HEK293 (cell line): ENCODE measurements at regions not wholly inside any gene's neighbourhood (a gene's known extent, or its start where the extent isn't known, plus 50 kb on each side); places are given as distances from the start of the nearest gene placed in this dataset.
A peak's percentile ranks its signal among the peaks of the same experiment; 100 is the strongest.

ENCODE experiments used
- CTCF ChIA-PET: fragments of 350-600 bp; formaldehyde crosslinking; extraction: SDS; loops from one replicate; lab custom pipeline; 2021; ENCODE audit warnings: antibody characterized with exemption; lab: Yijun Ruan, JAX
- POLR2A ChIA-PET: fragments of 300-600 bp; formaldehyde crosslinking; extraction: SDS; loops from one replicate; lab custom pipeline; 2020; ENCODE audit warnings: antibody characterized with exemption, inconsistent platforms; lab: Yijun Ruan, JAX
- H3K27ac ChIP-seq: fragments of 200-500 bp; sonication (Bioruptor generic); 2 replicates; pipeline ENCODE4 v1.5.1; 2014; ENCODE audit warnings: low read depth, low read length, control low read depth, inconsistent platforms; ENCODE audit errors: extremely low read depth
- H3K36me3 ChIP-seq, 2 experiments: fragments of 200-500 bp in 1 of 2; sonication (Bioruptor generic) in 1 of 2; 1 replicate in 1 of 2; 2 replicates in 1 of 2; pipeline ENCODE4 v1.5.1; 2014 to 2017; ENCODE audit warnings: inconsistent platforms in 2 of 2, low read length in 2 of 2; ENCODE audit not compliant: control insufficient read depth in 2 of 2, insufficient read depth in 1 of 2
- H3K4me1 ChIP-seq: fragments of 200-500 bp; sonication (Bioruptor generic); 2 replicates; pipeline ENCODE4 v1.5.1; 2014; ENCODE audit warnings: mild to moderate bottlenecking, low read length, inconsistent platforms; ENCODE audit not compliant: control insufficient read depth, insufficient read depth
- H3K4me3 ChIP-seq: 2 replicates; pipeline ENCODE4 v1.5.1; 2011; ENCODE audit warnings: low read depth, mild to moderate bottlenecking, control low read depth, low read length, moderate library complexity
- H3K9me3 ChIP-seq: fragments of 200-500 bp; sonication (Bioruptor generic); 2 replicates; pipeline ENCODE4 v1.5.1; 2014; ENCODE audit warnings: low read depth, low read length, inconsistent platforms; ENCODE audit not compliant: control insufficient read depth, insufficient read depth
- IKZF3 ChIP-seq: fragments of 450-650 bp; IDR thresholded peaks from 2 replicates; pipeline ENCODE4 v1.5.0; 2018; ENCODE audit warnings: missing biosample characterization, mild to moderate bottlenecking, missing genetic modification characterization, moderate library complexity
- KLF1 ChIP-seq: fragments of 450-650 bp; formaldehyde crosslinking; IDR thresholded peaks from 2 replicates; pipeline ENCODE4 v1.5.1; 2016; ENCODE audit warnings: missing biosample characterization, missing genetic modification characterization
- SALL2 ChIP-seq: fragments of 450-650 bp; formaldehyde crosslinking; IDR thresholded peaks from 2 replicates; pipeline ENCODE4 v1.5.0; 2017; ENCODE audit warnings: missing biosample characterization, mild to moderate bottlenecking, missing genetic modification characterization, borderline replicate concordance
- SP7 ChIP-seq: fragments of 450-650 bp; formaldehyde crosslinking; IDR thresholded peaks from 2 replicates; pipeline ENCODE4 v1.5.1; 2016; ENCODE audit warnings: missing biosample characterization, missing genetic modification characterization
- ZBTB7A ChIP-seq: fragments of 450-650 bp; formaldehyde crosslinking; IDR thresholded peaks from 2 replicates; pipeline ENCODE4 v1.5.1; 2016; ENCODE audit warnings: low read depth, missing biosample characterization, missing genetic modification characterization
- ZFP37 ChIP-seq: fragments of 450-650 bp; formaldehyde crosslinking; IDR thresholded peaks from 2 replicates; pipeline ENCODE4 v1.5.1; 2016; ENCODE audit warnings: missing biosample characterization, missing genetic modification characterization
- ZNF10 ChIP-seq: fragments of 450-650 bp; formaldehyde crosslinking; IDR thresholded peaks from 2 replicates; pipeline ENCODE4 v1.5.1; 2017; ENCODE audit warnings: missing biosample characterization, missing genetic modification characterization
- ZNF157 ChIP-seq: fragments of 450-650 bp; formaldehyde crosslinking; IDR thresholded peaks from 2 replicates; pipeline ENCODE4 v1.5.1; 2016; ENCODE audit warnings: missing biosample characterization, missing genetic modification characterization
- ZNF248 ChIP-seq: fragments of 450-650 bp; formaldehyde crosslinking; IDR thresholded peaks from 2 replicates; pipeline ENCODE4 v1.5.1; 2017; ENCODE audit warnings: missing biosample characterization, missing genetic modification characterization
- ZNF391 ChIP-seq: fragments of 450-650 bp; formaldehyde crosslinking; IDR thresholded peaks from 2 replicates; pipeline ENCODE4 v1.5.1; 2016; ENCODE audit warnings: low read depth, missing biosample characterization, missing genetic modification characterization, borderline replicate concordance
- ZNF544 ChIP-seq: fragments of 450-650 bp; formaldehyde crosslinking; IDR thresholded peaks from 2 replicates; pipeline ENCODE4 v1.5.0; 2017; ENCODE audit warnings: missing biosample characterization, missing genetic modification characterization
- TF ChIP-seq, protein P1 (sequence below): fragments of 450-650 bp; formaldehyde crosslinking; IDR thresholded peaks from 2 replicates; pipeline ENCODE4 v1.5.1; 2016; ENCODE audit warnings: missing biosample characterization, missing genetic modification characterization
- TF ChIP-seq, protein P2 (sequence below): fragments of 450-650 bp; formaldehyde crosslinking; IDR thresholded peaks from 2 replicates; pipeline ENCODE4 v1.5.1; 2017; ENCODE audit warnings: missing biosample characterization, missing genetic modification characterization
- TF ChIP-seq, protein P3 (sequence below): fragments of 450-650 bp; formaldehyde crosslinking; IDR thresholded peaks from 2 replicates; pipeline ENCODE4 v1.5.1; 2016; ENCODE audit warnings: missing biosample characterization, missing genetic modification characterization, borderline replicate concordance
- TF ChIP-seq, protein P4 (sequence below): fragments of 450-650 bp; formaldehyde crosslinking; IDR thresholded peaks from 2 replicates; pipeline ENCODE4 v1.5.1; 2016; ENCODE audit warnings: missing biosample characterization, missing genetic modification characterization, borderline replicate concordance

DNA sequence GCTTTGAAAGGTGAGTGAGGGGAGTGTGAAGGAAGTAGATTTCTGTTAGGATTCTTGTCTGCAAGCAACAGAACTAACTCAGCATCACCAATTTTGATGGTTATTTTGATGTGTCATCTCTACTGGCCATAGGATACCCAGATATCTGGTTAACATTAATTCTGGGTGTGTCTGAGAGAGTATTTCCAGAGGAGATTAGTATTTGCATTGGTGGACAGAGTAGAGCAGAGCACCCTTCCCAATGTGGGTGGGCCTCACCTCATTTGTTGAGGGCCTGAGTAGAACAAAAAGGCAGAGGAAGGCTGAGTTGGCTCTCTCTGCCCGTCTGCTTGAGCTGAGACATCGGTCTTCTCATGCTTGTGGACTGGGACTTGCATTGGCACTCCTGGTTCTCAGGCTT is 121.8 kb upstream of the POU3F1 start:
- ChIA-PET CTCF (no interaction called here), POLR2A (no interaction called here)
- Histone ChIP-seq H3K27ac (no peak overlapping the region), H3K4me1 (no peaks in the 10 kb centered on the region), H3K9me3 (no peaks in the 10 kb centered on the region), H3K4me3 (no peak overlapping the region), H3K36me3 (no peaks in the 10 kb centered on the region)
- TF ChIP-seq ZNF248, result no peak
- TF ChIP-seq ZNF10, result 0 out of 2 replicates have a peak, but pooled peaks have one; percentile 43

DNA sequence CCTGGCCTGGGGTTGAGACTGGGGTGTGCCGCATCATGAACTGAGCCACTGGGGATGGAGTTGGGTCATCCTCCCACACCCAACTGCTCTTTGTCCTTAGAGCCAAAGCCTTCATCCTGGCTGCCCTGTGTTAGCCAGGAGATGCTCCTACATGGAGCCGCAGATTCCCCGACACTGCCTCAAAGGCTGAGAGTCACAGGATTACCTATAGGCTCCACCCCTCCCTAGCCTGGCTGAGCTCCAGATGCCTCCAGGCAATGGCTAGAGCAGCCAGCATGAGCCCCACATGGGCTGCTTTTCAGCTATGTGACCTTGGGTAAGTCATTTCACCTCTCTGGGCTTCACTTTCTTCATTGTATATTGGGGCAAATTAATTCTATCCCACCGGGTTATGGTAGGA is 119.9 kb upstream of the POU3F1 start:
- TF ChIP-seq SP7 (tag by site-specific recombination) (no peak), KLF1 (no peak), ZNF544 (tag by site-specific recombination) (no peak), ZNF157 (tag by site-specific recombination) (no peak), ZFP37 (tag by site-specific recombination) (no peak), SALL2 (no peak), IKZF3 (tag by site-specific recombination) (no peak), ZBTB7A (tag by site-specific recombination) (no peak), ZNF391 (tag by site-specific recombination) (no peak)
- TF ChIP-seq, protein P1, sequence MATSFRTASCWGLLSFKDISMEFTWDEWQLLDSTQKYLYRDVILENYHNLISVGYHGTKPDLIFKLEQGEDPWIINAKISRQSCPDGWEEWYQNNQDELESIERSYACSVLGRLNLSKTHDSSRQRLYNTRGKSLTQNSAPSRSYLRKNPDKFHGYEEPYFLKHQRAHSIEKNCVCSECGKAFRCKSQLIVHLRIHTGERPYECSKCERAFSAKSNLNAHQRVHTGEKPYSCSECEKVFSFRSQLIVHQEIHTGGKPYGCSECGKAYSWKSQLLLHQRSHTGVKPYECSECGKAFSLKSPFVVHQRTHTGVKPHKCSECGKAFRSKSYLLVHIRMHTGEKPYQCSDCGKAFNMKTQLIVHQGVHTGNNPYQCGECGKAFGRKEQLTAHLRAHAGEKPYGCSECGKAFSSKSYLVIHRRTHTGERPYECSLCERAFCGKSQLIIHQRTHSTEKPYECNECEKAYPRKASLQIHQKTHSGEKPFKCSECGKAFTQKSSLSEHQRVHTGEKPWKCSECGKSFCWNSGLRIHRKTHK, result no peak
- TF ChIP-seq, protein P2, sequence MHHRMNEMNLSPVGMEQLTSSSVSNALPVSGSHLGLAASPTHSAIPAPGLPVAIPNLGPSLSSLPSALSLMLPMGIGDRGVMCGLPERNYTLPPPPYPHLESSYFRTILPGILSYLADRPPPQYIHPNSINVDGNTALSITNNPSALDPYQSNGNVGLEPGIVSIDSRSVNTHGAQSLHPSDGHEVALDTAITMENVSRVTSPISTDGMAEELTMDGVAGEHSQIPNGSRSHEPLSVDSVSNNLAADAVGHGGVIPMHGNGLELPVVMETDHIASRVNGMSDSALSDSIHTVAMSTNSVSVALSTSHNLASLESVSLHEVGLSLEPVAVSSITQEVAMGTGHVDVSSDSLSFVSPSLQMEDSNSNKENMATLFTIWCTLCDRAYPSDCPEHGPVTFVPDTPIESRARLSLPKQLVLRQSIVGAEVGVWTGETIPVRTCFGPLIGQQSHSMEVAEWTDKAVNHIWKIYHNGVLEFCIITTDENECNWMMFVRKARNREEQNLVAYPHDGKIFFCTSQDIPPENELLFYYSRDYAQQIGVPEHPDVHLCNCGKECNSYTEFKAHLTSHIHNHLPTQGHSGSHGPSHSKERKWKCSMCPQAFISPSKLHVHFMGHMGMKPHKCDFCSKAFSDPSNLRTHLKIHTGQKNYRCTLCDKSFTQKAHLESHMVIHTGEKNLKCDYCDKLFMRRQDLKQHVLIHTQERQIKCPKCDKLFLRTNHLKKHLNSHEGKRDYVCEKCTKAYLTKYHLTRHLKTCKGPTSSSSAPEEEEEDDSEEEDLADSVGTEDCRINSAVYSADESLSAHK, result no peak
- TF ChIP-seq, protein P3, sequence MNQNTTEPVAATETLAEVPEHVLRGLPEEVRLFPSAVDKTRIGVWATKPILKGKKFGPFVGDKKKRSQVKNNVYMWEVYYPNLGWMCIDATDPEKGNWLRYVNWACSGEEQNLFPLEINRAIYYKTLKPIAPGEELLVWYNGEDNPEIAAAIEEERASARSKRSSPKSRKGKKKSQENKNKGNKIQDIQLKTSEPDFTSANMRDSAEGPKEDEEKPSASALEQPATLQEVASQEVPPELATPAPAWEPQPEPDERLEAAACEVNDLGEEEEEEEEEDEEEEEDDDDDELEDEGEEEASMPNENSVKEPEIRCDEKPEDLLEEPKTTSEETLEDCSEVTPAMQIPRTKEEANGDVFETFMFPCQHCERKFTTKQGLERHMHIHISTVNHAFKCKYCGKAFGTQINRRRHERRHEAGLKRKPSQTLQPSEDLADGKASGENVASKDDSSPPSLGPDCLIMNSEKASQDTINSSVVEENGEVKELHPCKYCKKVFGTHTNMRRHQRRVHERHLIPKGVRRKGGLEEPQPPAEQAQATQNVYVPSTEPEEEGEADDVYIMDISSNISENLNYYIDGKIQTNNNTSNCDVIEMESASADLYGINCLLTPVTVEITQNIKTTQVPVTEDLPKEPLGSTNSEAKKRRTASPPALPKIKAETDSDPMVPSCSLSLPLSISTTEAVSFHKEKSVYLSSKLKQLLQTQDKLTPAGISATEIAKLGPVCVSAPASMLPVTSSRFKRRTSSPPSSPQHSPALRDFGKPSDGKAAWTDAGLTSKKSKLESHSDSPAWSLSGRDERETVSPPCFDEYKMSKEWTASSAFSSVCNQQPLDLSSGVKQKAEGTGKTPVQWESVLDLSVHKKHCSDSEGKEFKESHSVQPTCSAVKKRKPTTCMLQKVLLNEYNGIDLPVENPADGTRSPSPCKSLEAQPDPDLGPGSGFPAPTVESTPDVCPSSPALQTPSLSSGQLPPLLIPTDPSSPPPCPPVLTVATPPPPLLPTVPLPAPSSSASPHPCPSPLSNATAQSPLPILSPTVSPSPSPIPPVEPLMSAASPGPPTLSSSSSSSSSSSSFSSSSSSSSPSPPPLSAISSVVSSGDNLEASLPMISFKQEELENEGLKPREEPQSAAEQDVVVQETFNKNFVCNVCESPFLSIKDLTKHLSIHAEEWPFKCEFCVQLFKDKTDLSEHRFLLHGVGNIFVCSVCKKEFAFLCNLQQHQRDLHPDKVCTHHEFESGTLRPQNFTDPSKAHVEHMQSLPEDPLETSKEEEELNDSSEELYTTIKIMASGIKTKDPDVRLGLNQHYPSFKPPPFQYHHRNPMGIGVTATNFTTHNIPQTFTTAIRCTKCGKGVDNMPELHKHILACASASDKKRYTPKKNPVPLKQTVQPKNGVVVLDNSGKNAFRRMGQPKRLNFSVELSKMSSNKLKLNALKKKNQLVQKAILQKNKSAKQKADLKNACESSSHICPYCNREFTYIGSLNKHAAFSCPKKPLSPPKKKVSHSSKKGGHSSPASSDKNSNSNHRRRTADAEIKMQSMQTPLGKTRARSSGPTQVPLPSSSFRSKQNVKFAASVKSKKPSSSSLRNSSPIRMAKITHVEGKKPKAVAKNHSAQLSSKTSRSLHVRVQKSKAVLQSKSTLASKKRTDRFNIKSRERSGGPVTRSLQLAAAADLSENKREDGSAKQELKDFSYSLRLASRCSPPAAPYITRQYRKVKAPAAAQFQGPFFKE (tag by site-specific recombination), result no peak
- TF ChIP-seq, protein P4, sequence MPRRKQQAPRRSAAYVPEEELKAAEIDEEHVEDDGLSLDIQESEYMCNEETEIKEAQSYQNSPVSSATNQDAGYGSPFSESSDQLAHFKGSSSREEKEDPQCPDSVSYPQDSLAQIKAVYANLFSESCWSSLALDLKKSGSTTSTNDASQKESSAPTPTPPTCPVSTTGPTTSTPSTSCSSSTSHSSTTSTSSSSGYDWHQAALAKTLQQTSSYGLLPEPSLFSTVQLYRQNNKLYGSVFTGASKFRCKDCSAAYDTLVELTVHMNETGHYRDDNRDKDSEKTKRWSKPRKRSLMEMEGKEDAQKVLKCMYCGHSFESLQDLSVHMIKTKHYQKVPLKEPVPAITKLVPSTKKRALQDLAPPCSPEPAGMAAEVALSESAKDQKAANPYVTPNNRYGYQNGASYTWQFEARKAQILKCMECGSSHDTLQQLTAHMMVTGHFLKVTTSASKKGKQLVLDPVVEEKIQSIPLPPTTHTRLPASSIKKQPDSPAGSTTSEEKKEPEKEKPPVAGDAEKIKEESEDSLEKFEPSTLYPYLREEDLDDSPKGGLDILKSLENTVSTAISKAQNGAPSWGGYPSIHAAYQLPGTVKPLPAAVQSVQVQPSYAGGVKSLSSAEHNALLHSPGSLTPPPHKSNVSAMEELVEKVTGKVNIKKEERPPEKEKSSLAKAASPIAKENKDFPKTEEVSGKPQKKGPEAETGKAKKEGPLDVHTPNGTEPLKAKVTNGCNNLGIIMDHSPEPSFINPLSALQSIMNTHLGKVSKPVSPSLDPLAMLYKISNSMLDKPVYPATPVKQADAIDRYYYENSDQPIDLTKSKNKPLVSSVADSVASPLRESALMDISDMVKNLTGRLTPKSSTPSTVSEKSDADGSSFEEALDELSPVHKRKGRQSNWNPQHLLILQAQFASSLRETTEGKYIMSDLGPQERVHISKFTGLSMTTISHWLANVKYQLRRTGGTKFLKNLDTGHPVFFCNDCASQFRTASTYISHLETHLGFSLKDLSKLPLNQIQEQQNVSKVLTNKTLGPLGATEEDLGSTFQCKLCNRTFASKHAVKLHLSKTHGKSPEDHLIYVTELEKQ (tag by site-specific recombination), result no peak
- CTCF ChIA-PET, result interaction anchor here (1.1 kb wide), 1 partner anchor 11 kb away, joined by 3 read pairs; no protein-coding TSS in a partner anchor
- H3K4me3 ChIP-seq, result no peak overlapping the region
- no peak overlapping the region for H3K27ac ChIP-seq
- POLR2A ChIA-PET, result no interaction called here
- H3K9me3 ChIP-seq, result no peaks in the 10 kb centered on the region
- H3K36me3 ChIP-seq, result no peaks in the 10 kb centered on the region
- H3K4me1 ChIP-seq, result no peaks in the 10 kb centered on the region
